GM06990 (cell line): ENCODE measurements at regions not wholly inside any gene's neighbourhood (a gene's known extent, or its start where the extent isn't known, plus 50 kb on each side); places are given as distances from the start of the nearest gene placed in this dataset.

Experiments
- DNase-seq: peaks from one replicate; pipeline ENCODE4 v3.0.0-alpha.2; 2011; ENCODE audit not compliant: insufficient read length; ENCODE audit errors: extremely low read depth
- H3K27me3 ChIP-seq: replicated peaks from 2 replicates; pipeline ENCODE4 v1.6.0; 2011; ENCODE audit warnings: low read length; ENCODE audit not compliant: control insufficient read depth, insufficient read depth
- H3K36me3 ChIP-seq: 2 replicates; pipeline ENCODE4 v1.5.1; 2011; ENCODE audit warnings: low read length; ENCODE audit not compliant: control insufficient read depth, insufficient read depth
- H3K4me3 ChIP-seq: replicated peaks from 2 replicates; pipeline ENCODE4 v1.5.1; 2011; ENCODE audit warnings: low read depth, mild to moderate bottlenecking, control low read depth, low read length
- TF ChIP-seq, protein P1 (sequence below): IDR thresholded peaks from 2 replicates; pipeline ENCODE4 v1.5.1; 2011; ENCODE audit warnings: low read length, control low read depth, mild to moderate bottlenecking, inconsistent platforms; ENCODE audit not compliant: insufficient read depth, poor library complexity, severe bottlenecking

GRCh38 chr3:64911138-64911537 lies 223.3 kb upstream of the ADAMTS9 start:
- DNase-seq = no peak
- Histone ChIP-seq H3K4me3 (no peak overlapping the region), H3K36me3 (no peaks in the 10 kb centered on the region), H3K27me3 (no peaks in the 10 kb centered on the region)
- TF ChIP-seq, protein P1, sequence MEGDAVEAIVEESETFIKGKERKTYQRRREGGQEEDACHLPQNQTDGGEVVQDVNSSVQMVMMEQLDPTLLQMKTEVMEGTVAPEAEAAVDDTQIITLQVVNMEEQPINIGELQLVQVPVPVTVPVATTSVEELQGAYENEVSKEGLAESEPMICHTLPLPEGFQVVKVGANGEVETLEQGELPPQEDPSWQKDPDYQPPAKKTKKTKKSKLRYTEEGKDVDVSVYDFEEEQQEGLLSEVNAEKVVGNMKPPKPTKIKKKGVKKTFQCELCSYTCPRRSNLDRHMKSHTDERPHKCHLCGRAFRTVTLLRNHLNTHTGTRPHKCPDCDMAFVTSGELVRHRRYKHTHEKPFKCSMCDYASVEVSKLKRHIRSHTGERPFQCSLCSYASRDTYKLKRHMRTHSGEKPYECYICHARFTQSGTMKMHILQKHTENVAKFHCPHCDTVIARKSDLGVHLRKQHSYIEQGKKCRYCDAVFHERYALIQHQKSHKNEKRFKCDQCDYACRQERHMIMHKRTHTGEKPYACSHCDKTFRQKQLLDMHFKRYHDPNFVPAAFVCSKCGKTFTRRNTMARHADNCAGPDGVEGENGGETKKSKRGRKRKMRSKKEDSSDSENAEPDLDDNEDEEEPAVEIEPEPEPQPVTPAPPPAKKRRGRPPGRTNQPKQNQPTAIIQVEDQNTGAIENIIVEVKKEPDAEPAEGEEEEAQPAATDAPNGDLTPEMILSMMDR = no peak

DNA sequence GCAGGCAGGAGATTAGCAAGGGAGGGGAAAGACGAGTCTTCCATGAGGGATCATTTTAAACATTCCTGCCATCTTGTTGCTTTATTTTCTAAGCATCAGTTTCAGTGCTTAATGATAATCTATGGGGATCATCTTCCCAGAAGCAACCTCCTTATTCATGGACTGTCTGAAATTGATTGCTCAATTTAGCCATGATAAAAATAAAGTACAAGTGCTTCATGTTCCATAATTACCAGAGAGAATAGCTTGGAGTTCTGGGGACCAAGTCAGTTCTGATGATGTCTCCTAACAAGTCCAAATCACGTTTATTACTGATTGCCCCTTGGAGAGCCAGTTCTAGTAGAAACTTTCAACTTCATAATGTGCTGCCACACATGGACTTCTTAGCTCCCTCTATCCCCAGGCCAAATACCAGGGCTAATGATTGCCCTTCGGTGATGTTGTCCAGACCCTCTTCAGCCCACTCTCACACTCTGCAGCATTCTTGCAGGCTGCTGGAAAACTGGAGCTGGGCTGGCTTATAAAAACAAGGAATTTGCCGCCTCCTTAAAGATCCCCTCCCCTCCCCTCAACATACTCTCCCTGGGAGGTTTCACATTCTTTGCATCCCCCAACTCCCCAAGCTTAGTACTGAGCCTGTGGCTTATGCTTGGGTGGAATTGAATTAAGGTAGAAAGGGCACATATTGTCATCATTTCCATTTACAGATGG lies 222.1 kb upstream of the ADAMTS9 start:
- DNase-seq = no peak
- Histone ChIP-seq H3K4me3 (no peak overlapping the region), H3K27me3 (no peaks in the 10 kb centered on the region), H3K36me3 (no peaks in the 10 kb centered on the region)
- TF ChIP-seq, protein P1 = no peak

DNA sequence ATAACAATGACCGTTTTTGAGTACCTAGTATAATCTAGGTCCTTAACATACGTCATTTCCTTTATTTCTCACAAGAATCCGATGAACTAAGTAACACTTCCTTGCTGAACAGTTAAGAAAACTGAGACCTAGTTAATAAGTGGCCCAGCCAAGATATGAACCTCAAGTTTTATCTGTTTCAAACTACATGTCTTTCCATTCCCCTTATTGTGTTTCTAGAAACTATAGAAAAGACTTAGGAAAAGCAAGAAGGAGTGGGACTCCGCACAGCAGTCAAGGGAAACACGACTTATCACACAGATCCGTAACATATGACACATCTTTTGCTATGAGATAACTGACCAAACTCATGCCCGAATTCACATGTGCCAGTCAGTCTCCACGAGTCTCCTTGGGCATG lies 221.2 kb upstream of the ADAMTS9 start:
- Histone ChIP-seq H3K36me3 (no peaks in the 10 kb centered on the region), H3K27me3 (no peaks in the 10 kb centered on the region), H3K4me3 (no peak overlapping the region)
- DNase-seq = no peak
- TF ChIP-seq, protein P1 = no peak

DNA sequence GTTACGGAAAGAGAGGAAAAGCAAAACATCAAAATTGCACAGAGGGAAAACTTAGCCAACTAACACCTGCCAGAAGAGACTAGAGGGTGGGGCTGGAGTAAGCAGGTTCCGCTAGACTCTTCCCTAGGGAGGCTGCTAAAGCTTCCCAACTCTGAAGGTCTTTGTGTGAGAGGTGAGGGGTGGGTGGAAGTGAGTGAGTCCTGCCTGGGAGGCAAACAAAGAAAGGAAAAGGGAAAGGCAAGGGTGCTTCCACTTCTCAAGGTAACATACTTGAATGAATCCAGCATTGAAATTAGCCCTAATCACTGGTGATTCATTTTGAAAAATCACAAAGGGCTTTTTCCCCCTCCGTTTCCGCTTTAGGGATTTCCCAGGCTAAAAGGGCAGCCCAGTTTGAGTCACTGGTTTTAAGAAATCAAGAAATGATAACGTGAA lies 220.5 kb upstream of the ADAMTS9 start:
- no peaks in the 10 kb centered on the region for H3K27me3 ChIP-seq
- TF ChIP-seq, protein P1 = no peak
- H3K4me3 ChIP-seq = no peak overlapping the region
- DNase-seq = no peak
- H3K36me3 ChIP-seq = no peaks in the 10 kb centered on the region

GRCh38 chr3:64905906-64906410 lies 218.2 kb upstream of the ADAMTS9 start:
- no peak for DNase-seq
- Histone ChIP-seq H3K36me3 (no peaks in the 10 kb centered on the region), H3K27me3 (no peaks in the 10 kb centered on the region), H3K4me3 (no peak overlapping the region)
- TF ChIP-seq, protein P1 = no peak
